Fibroblast of the aortic adventitia (primary cell): ENCODE measurements at regions not wholly inside any gene's neighbourhood (a gene's known extent, or its start where the extent isn't known, plus 50 kb on each side); places are given as distances from the start of the nearest gene placed in this dataset.

ENCODE experiments used
- DNase-seq: peaks from one replicate; pipeline ENCODE4 v3.0.0-alpha.2; 2010; ENCODE audit warnings: low read depth
- H3K4me3 ChIP-seq: 2 replicates; pipeline ENCODE4 v1.5.1; 2011; ENCODE audit warnings: low read depth, mild to moderate bottlenecking, control low read depth, low read length, moderate library complexity
- TF ChIP-seq, protein P1 (sequence below): IDR thresholded peaks from 2 replicates; pipeline ENCODE4 v1.5.1; 2011; ENCODE audit warnings: mild to moderate bottlenecking, low read length, control low read depth, inconsistent platforms; ENCODE audit not compliant: insufficient read depth

- DNase-seq, result no peak
- TF ChIP-seq, protein P1, sequence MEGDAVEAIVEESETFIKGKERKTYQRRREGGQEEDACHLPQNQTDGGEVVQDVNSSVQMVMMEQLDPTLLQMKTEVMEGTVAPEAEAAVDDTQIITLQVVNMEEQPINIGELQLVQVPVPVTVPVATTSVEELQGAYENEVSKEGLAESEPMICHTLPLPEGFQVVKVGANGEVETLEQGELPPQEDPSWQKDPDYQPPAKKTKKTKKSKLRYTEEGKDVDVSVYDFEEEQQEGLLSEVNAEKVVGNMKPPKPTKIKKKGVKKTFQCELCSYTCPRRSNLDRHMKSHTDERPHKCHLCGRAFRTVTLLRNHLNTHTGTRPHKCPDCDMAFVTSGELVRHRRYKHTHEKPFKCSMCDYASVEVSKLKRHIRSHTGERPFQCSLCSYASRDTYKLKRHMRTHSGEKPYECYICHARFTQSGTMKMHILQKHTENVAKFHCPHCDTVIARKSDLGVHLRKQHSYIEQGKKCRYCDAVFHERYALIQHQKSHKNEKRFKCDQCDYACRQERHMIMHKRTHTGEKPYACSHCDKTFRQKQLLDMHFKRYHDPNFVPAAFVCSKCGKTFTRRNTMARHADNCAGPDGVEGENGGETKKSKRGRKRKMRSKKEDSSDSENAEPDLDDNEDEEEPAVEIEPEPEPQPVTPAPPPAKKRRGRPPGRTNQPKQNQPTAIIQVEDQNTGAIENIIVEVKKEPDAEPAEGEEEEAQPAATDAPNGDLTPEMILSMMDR, result no peak
- no peak overlapping the region for H3K4me3 ChIP-seq
Observed at GRCh38 chr9:109591691-109592090, 93.6 kb upstream of the PTPN3 start.

GRCh38 chr9:109593612-109594011 lies 95.5 kb upstream of the PTPN3 start:
- no peak for DNase-seq
- H3K4me3 ChIP-seq, result no peak overlapping the region
- TF ChIP-seq, protein P1, result no peak

DNA sequence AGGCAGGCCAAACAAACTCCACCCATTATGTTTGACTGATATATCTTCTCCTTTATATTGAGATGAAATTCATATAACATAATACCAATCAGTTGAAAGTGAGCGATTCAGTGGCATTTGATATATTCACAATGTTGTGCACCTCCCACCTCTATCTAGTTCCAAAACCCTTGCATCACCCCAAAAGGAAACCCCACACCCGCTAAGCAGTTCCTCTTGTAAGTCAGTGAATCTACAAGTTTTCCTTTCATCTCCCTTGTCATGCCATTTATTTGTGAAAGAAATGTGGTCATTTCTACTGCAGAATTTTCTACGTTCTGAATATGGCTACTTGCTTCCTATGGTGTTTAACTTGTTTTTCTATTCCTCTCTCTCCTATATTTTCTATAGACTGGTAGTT lies 99.4 kb upstream of the PTPN3 start:
- TF ChIP-seq, protein P1, result no peak
- DNase-seq, result no peak
- H3K4me3 ChIP-seq, result no peak overlapping the region

GRCh38 chr9:109599131-109599530 lies 101.0 kb upstream of the PTPN3 start:
- TF ChIP-seq, protein P1, result no peak
- no peak for DNase-seq
- H3K4me3 ChIP-seq, result no peak overlapping the region

- TF ChIP-seq, protein P1, result no peak
- H3K4me3 ChIP-seq, result no peak overlapping the region
- DNase-seq, result no peak
Observed at GRCh38 chr9:109599711-109600110, 101.6 kb upstream of the PTPN3 start.

DNA sequence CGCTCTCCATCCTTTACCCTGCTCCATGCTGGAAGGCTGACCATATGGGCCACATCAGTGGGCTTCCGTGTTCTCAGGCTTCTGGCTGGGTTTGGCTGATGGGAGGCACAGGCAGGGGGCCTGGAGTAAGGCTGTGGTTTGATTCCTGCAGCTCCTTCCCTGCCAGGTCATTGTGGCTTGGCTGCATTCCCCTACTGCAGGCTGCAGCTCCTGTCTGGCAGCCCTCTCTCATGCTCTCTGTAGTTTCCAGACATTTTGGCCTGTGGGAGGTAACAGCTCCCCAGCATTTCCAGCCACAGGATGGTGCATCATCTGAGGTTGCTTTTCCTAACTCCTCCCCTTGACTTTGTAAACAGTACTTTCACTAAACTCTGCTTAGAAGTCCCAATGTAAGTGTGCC lies 102.0 kb upstream of the PTPN3 start:
- H3K4me3 ChIP-seq, result no peak overlapping the region
- TF ChIP-seq, protein P1, result no peak
- DNase-seq, result peak; percentile 81

DNA sequence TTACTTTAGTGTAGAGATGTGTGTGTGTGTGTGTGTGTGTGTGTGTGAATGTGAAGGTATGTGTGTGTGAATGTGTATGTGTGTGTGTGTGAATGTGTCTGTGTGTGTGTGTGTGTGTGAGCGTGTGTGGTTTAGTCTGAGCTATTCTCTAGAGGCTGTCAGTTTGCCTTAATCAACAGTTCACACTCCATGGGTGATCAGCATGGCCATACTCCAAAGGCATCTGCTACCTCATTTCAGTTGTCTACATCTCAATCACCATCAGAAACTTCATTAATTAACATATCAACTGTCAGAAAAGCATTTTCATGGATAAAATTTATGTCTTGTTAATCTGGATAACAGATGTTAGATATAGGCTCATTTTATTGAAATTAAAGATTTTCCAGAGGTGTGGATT lies 103.1 kb upstream of the PTPN3 start:
- TF ChIP-seq, protein P1, result no peak
- H3K4me3 ChIP-seq, result no peak overlapping the region
- DNase-seq, result no peak
